ENCODE measurements at regions not wholly inside any gene's neighbourhood (a gene's known extent, or its start where the extent isn't known, plus 50 kb on each side); places are given as distances from the start of the nearest gene placed in this dataset.

DNA sequence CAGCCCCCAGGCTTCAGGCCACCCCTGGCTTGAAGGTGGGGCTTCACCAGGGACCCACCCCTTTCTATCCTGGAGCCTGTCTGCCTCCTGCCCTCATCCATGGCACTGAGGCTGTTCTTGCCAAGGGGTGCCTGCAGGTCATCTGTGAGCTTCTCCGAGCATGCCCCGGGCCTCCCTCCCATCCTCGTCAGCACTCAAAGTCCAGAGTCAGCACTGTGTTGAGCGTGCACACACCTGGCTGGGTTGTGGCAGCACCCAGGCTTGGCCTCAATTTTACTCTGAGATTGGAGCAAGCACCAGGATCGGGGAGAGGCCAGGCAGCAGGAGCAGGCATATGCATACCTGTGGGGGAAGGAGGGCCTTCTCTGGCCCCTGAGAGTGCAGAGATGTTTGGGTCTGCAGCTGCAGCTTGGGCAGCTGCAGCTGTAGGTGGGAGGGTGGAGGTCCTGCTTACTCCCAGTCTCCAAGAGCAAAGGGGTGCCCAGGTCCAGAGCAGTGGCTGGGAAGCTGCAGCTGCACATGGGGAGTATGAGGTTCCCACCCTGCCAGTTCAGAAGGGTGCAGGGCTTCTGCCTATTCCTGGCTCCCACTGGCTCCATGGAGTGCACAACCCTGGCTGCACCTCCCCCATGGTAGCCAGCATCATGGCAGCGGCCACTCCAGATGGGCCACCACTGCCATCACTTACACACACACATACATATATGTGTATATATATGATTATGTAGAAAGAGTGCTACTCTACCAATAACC is 488.7 kb downstream of the JRKL start:
- TF ChIP-seq, protein P1, sequence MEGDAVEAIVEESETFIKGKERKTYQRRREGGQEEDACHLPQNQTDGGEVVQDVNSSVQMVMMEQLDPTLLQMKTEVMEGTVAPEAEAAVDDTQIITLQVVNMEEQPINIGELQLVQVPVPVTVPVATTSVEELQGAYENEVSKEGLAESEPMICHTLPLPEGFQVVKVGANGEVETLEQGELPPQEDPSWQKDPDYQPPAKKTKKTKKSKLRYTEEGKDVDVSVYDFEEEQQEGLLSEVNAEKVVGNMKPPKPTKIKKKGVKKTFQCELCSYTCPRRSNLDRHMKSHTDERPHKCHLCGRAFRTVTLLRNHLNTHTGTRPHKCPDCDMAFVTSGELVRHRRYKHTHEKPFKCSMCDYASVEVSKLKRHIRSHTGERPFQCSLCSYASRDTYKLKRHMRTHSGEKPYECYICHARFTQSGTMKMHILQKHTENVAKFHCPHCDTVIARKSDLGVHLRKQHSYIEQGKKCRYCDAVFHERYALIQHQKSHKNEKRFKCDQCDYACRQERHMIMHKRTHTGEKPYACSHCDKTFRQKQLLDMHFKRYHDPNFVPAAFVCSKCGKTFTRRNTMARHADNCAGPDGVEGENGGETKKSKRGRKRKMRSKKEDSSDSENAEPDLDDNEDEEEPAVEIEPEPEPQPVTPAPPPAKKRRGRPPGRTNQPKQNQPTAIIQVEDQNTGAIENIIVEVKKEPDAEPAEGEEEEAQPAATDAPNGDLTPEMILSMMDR (IDR thresholded peaks at IDR 0.05; ENCODE audit: low read length) = no peak
- TF ChIP-seq EZH2 (IDR thresholded peaks at IDR 0.05; ENCODE audit: borderline replicate concordance, low read length) = no peak
